OCI-LY1 (cell line): ENCODE measurements at regions not wholly inside any gene's neighbourhood (a gene's known extent, or its start where the extent isn't known, plus 50 kb on each side); places are given as distances from the start of the nearest gene placed in this dataset.

Experiments
- CTCF ChIP-seq: fragments of 200-600 bp; sonication (generic), shearing (Covaris generic); IDR thresholded peaks from 2 replicates; pipeline ENCODE4 v1.5.1; 2017; ENCODE audit warnings: mild to moderate bottlenecking, antibody characterized with exemption, low read length, moderate library complexity, mixed read lengths
- EZH2 ChIP-seq: fragments of 200-600 bp; sonication (generic), shearing (Covaris generic); IDR thresholded peaks from 2 replicates; pipeline ENCODE4 v1.8.0; 2017; ENCODE audit warnings: borderline replicate concordance, mixed run types, mild to moderate bottlenecking, antibody characterized with exemption, low read length, moderate library complexity, mixed read lengths

- no peak for TF ChIP-seq CTCF
- no peak for TF ChIP-seq EZH2
These were observed 101.5 kb upstream of the GADD45A start for GRCh38 chr1:67583462-67583950.
